T-helper 2 cell treated with Interferon-gamma antibody and Interleukin-4, amounts not matched to agents 5 μg/mL and 100 μg/mL, for 36 hours (primary cell): ENCODE measurements at regions not wholly inside any gene's neighbourhood (a gene's known extent, or its start where the extent isn't known, plus 50 kb on each side); places are given as distances from the start of the nearest gene placed in this dataset.

Experiments used
- DNase-seq: peaks from one replicate; pipeline ENCODE4 v3.0.0; 2021; ENCODE audit warnings: low spot score
- H3K27ac Mint-ChIP-seq: one replicate; pipeline ENCODE4 v1.8.0; 2021; ENCODE audit warnings: mild to moderate bottlenecking, mixed read lengths
- H3K27me3 Mint-ChIP-seq: one replicate; pipeline ENCODE4 v1.8.0; 2021; ENCODE audit warnings: low read depth, mixed read lengths
- H3K36me3 Mint-ChIP-seq: one replicate; pipeline ENCODE4 v1.8.0; 2021; ENCODE audit warnings: low read depth, mixed read lengths
- H3K4me1 Mint-ChIP-seq: one replicate; pipeline ENCODE4 v1.8.0; 2021; ENCODE audit warnings: low read depth, mixed read lengths
- H3K4me3 Mint-ChIP-seq: one replicate; pipeline ENCODE4 v1.8.0; 2022; ENCODE audit warnings: mild to moderate bottlenecking, moderate library complexity, mixed read lengths
- H3K9me3 Mint-ChIP-seq: one replicate; pipeline ENCODE4 v1.8.0; 2021; ENCODE audit warnings: mixed read lengths

DNA sequence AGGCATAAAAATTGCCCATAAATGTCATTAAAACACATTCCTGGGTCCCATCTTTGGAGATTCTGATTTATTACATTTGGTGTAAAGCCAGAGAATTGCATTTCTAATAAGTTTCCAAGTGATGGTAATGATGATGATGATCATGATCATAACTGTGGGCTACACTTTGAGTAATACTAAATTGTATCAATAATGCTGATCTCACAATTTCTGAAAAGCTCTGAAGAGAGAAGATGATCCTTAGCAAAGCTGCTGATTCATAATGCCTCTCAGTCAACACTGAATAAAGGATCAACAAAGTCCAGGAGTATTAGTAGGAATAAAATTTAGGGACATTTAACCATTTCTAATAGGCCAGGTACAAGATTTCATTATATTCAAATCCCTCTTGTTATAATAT, 434.5 kb downstream of the CAAP1 start:
- no peaks in the 10 kb centered on the region for H3K36me3 Mint-ChIP-seq
- H3K27ac Mint-ChIP-seq, result no peak overlapping the region
- no peaks in the 10 kb centered on the region for H3K27me3 Mint-ChIP-seq
- peaks cover 10% of the 10 kb centered on the region for H3K9me3 Mint-ChIP-seq
- DNase-seq, result no peak
- no peak overlapping the region for H3K4me3 Mint-ChIP-seq
- no peaks in the 10 kb centered on the region for H3K4me1 Mint-ChIP-seq

DNA sequence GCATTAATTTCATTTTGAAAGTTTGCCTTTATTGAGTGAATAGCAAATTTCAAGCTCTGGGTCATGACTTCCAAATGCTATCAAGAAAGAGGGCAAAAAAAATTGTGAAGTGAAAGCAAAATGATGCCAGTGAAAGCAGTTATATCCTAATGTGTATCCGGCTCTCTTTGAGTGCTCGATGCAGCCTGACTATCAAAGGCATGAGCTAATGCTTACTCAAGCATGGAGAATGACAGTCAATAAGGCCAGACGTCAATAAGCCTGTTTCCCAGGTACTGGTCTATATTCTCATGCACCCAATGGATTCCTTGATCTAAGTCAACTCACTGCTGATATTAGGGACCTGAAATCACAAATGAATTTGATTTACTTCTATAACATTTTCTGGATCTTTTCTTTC, 435.5 kb downstream of the CAAP1 start:
- Mint-ChIP-seq H3K9me3 (peaks cover 8% of the 10 kb centered on the region), H3K27me3 (no peaks in the 10 kb centered on the region), H3K4me3 (no peak overlapping the region), H3K4me1 (no peaks in the 10 kb centered on the region), H3K27ac (no peak overlapping the region), H3K36me3 (no peaks in the 10 kb centered on the region)
- no peak for DNase-seq

DNA sequence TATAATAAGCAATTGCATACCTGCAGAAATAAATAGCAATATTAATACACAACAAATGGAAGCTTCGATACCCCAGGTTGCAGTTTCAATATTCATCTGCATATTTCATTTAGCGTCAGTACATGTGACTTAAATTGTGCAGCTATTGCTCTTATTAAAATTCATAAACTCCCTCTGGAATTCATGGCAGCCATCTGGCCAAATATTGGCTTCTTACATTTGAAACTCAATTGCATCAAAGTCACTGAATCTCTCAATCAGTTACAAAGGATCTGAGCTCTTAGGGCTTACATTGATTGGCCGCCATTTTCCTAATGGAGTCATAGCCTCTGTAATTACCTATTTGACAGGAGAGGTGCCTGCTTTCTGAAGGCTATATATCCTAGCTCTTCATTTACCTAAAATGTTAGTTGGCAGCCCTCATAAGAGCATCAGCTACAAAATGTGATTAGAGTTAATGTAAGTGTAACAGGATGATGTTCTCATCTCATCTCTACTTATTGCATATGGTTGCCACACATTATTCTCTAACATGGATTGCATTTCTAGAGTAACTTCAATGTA, 453.5 kb downstream of the CAAP1 start:
- H3K27me3 Mint-ChIP-seq, result no peaks in the 10 kb centered on the region
- H3K4me3 Mint-ChIP-seq, result no peak overlapping the region
- no peak overlapping the region for H3K27ac Mint-ChIP-seq
- no peaks in the 10 kb centered on the region for H3K36me3 Mint-ChIP-seq
- H3K9me3 Mint-ChIP-seq, result peaks cover 8% of the 10 kb centered on the region
- H3K4me1 Mint-ChIP-seq, result no peaks in the 10 kb centered on the region
- no peak for DNase-seq

DNA sequence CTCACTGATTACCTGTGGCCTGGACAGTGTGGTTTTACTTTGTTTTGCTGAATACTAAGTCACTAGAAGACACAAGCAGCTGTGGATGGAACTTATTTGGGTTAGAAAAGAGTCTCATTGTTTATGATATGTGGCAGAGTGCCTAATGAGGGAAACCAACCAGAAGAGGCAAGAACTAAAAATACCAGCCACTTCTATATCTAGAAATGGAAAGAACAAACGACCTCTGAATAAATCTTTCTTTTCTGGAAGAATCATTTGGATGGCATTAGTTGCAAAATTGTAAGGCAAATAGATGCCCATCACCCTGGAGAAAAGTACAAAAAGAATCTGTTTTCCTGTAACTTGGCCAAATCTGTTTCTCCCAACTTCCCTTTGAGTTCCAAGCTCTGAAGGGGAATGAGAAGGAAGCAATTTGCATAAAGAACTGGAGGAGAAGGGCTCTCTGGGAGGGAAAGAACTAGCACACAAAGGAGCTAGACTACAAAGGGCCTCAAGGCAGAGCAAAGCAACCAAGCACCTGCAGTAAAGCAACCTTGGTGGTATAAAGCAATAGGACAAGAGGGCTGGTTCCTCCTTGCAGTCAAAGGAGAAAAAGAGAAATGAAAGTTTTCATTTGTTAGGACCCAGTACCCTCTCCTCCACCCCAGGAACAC, 455.4 kb downstream of the CAAP1 start:
- H3K27ac Mint-ChIP-seq, result no peak overlapping the region
- DNase-seq, result no peak
- H3K4me1 Mint-ChIP-seq, result no peaks in the 10 kb centered on the region
- no peaks in the 10 kb centered on the region for H3K27me3 Mint-ChIP-seq
- no peak overlapping the region for H3K4me3 Mint-ChIP-seq
- H3K9me3 Mint-ChIP-seq, result peaks cover 6% of the 10 kb centered on the region
- H3K36me3 Mint-ChIP-seq, result no peaks in the 10 kb centered on the region

DNA sequence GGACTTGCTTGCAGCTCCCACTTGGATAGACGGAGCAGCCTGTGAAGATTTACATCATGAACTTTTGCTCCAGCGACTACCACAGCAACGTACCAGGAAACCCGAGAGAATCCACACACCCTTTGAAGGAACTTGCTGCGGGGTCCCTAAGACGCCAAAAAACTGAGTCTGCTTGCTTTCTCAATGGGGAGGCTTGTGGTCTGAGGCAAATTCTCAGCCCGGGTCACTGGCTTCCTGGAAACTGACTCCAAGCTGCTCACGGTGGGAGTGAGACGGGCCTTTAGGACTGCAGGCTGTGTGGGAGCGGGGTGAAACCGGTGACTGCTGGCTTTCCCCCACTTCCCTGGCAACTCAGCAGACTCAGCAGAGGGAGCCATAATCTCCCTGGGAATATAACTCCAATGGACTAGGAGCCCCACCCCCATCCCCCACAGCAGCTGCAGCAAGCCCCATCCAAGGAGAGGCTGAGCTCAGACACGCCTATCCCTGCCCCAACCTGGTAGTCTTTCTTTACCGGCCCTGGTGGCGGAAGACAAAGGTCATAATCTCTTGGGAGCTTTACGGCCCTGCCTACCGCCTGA, 466.0 kb downstream of the CAAP1 start:
- Mint-ChIP-seq H3K36me3 (no peaks in the 10 kb centered on the region), H3K27ac (no peak overlapping the region), H3K4me3 (no peak overlapping the region), H3K9me3 (peaks cover 43% of the 10 kb centered on the region), H3K27me3 (no peaks in the 10 kb centered on the region), H3K4me1 (no peaks in the 10 kb centered on the region)
- no peak for DNase-seq

DNA sequence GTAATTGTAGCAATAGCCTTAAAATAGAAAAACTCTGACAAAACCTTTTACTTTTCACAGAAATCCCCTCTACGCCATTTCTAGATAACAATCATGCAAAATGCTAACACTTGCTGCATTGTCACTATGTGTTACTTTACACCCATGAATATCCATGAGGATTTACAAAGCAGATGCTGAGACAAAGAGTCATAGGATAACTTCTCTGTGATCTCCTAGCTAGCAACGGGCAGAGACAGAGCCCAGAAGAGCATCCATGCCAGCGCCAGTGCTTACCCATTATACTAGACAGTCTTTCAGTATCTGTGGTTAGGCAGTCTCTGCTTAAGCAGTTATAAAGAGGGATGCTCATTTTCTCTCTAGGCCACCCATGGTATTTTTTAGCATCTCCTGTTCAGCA, 474.1 kb downstream of the CAAP1 start:
- DNase-seq, result no peak
- Mint-ChIP-seq H3K9me3 (peaks cover under 1% of the 10 kb centered on the region), H3K27me3 (no peaks in the 10 kb centered on the region), H3K27ac (no peak overlapping the region), H3K4me3 (no peak overlapping the region), H3K36me3 (no peaks in the 10 kb centered on the region), H3K4me1 (no peaks in the 10 kb centered on the region)

DNA sequence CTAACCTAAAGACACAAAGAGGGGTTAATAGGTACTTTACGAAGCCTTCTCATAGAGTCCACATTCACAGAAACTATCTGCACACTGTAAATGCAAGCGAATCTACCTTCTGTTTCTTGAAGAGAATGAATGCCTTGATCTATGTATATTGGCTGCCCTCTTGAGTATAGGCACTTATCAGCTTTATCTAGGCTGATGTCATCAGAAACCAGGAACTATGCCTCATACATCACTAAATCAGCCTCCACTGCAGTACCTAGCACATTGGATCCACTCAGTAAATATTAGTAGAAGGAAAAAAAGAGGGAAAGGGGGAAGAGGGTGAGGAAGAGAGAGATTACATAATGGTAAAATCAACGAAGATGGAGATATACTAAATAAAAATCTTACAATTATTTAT, 477.1 kb downstream of the CAAP1 start:
- Mint-ChIP-seq H3K4me1 (no peaks in the 10 kb centered on the region), H3K27ac (no peak overlapping the region), H3K4me3 (no peak overlapping the region), H3K27me3 (no peaks in the 10 kb centered on the region), H3K9me3 (peaks cover 4% of the 10 kb centered on the region), H3K36me3 (no peaks in the 10 kb centered on the region)
- DNase-seq, result no peak

DNA sequence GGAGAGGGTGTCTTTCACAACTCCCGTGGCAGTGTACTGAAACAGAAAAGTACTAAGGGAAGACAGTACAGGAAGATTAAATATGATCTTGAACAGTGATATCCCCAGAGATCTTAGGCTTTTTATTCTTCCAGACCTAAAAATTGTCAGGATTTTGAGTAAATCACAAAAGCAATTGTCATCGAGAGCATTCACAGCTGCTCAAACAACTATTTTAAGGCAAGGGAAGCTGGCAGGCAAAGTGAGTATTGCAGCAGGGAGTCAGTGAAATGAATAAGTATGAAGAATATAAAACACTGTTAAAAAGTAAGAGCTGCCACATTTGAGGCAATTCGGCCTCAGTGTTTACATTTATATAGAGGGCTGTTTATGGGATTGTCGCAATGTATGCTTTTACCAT, 479.0 kb downstream of the CAAP1 start:
- Mint-ChIP-seq H3K4me3 (no peak overlapping the region), H3K36me3 (no peaks in the 10 kb centered on the region), H3K27me3 (no peaks in the 10 kb centered on the region), H3K27ac (no peak overlapping the region), H3K9me3 (peaks cover 13% of the 10 kb centered on the region), H3K4me1 (no peaks in the 10 kb centered on the region)
- DNase-seq, result no peak

DNA sequence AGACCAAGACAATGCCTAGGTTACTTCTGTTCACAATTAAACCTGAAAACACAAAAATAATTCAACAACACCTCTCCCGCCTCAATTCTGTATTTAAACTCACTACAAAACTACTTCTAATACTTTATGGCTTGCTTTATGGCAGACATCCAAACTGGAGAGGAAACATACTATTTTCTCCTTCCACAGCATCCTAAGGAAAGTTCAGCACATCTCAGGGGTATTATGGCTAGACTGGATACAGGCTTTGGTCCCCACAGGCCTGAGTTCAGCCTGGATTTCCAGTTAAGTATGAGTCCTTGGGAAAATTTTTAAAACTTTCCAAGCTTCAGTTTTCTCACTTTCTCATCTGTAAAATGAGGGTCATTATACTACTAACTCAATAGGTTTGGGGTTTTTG, 480.2 kb downstream of the CAAP1 start:
- Mint-ChIP-seq H3K4me3 (no peak overlapping the region), H3K36me3 (no peaks in the 10 kb centered on the region), H3K27ac (no peak overlapping the region), H3K4me1 (no peaks in the 10 kb centered on the region), H3K27me3 (no peaks in the 10 kb centered on the region), H3K9me3 (peaks cover 17% of the 10 kb centered on the region)
- no peak for DNase-seq

DNA sequence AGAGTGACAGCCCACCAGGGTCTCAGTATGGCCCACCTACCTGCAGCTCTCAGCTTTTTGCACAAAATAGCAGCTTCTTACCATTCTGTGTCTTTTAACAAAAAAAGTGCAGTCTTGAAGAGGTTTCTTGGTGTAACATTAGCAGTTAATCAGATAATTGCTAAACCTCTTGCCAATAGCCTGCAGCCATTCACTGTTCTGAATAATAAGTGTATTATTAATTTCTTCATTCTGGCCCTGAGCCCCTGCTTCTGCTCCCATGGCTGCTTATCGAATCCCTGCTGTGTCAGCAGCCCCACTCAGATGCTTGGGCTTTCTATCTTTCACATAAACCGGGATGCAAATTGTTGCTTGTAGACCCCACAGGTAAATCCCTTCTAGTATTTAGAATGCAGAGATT, 485.9 kb downstream of the CAAP1 start:
- Mint-ChIP-seq H3K36me3 (no peaks in the 10 kb centered on the region), H3K27ac (no peak overlapping the region), H3K9me3 (peaks cover 34% of the 10 kb centered on the region), H3K4me3 (no peak overlapping the region), H3K27me3 (no peaks in the 10 kb centered on the region), H3K4me1 (no peaks in the 10 kb centered on the region)
- no peak for DNase-seq

DNA sequence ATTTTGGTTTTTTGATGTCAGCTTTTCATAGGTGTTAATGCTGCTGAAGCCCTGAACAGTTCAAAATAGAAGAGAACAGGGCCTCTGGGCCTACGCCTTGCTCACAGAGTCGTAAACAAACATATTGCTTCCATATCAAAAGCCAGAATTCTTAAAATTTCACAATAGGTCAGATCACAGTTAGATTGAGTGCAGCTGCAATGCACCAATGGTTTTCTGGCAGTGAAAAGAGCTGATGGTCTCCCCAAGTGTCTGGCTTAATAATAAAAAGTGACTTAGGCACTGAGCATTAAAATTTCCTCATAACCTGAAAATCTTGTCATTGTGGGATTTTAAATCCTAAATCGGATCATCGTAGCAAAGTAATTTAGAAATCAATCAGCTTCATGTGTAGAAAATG, 493.0 kb downstream of the CAAP1 start:
- H3K4me3 Mint-ChIP-seq, result no peak overlapping the region
- no peak for DNase-seq
- no peaks in the 10 kb centered on the region for H3K27me3 Mint-ChIP-seq
- no peak overlapping the region for H3K27ac Mint-ChIP-seq
- no peaks in the 10 kb centered on the region for H3K36me3 Mint-ChIP-seq
- no peaks in the 10 kb centered on the region for H3K4me1 Mint-ChIP-seq
- peaks cover 15% of the 10 kb centered on the region for H3K9me3 Mint-ChIP-seq

DNA sequence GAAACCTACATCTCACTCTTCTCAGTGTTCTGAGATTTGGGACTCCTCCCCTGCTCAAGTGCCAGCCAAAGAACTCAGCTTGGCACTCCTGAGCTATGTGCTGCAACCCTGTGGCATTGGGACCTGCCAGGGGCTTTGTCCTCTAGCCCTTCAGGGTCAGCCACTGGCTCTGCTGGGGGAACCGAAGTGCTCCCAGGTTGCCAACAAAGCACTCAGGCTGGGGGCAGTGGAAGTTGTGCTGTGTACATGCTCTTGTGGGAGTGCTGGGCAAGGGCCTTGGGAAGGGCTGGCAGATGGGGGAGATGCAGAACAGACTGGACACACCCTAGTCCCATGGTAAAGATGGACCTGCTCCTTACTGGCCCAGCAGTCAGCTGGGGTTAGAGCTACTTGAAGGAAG, 498.6 kb downstream of the CAAP1 start:
- no peak overlapping the region for H3K27ac Mint-ChIP-seq
- no peaks in the 10 kb centered on the region for H3K4me1 Mint-ChIP-seq
- peaks cover 36% of the 10 kb centered on the region for H3K9me3 Mint-ChIP-seq
- no peaks in the 10 kb centered on the region for H3K36me3 Mint-ChIP-seq
- H3K27me3 Mint-ChIP-seq, result no peaks in the 10 kb centered on the region
- no peak for DNase-seq
- H3K4me3 Mint-ChIP-seq, result no peak overlapping the region

DNA sequence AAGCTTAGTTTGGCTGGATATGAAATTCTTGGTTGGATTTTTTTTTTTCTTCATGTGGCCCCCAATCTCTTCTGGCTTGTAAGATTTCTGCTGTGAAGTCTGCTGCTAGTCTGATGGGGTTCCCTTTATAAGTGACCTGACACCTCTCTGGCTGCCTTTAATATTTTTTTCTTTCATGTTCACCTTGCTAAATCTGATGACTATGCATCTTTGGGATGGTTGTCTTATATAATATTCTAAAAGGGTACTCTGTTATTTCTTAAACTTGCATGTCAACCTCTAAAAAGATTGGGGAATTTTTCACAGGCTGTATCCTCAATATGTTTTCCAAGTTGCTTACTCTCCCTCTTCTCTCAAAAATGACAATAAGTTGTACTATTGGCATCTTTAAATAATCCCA, 500.0 kb downstream of the CAAP1 start:
- Mint-ChIP-seq H3K27ac (no peak overlapping the region), H3K4me1 (no peaks in the 10 kb centered on the region), H3K36me3 (no peaks in the 10 kb centered on the region), H3K27me3 (no peaks in the 10 kb centered on the region), H3K9me3 (peaks cover 37% of the 10 kb centered on the region), H3K4me3 (no peak overlapping the region)
- DNase-seq, result no peak

DNA sequence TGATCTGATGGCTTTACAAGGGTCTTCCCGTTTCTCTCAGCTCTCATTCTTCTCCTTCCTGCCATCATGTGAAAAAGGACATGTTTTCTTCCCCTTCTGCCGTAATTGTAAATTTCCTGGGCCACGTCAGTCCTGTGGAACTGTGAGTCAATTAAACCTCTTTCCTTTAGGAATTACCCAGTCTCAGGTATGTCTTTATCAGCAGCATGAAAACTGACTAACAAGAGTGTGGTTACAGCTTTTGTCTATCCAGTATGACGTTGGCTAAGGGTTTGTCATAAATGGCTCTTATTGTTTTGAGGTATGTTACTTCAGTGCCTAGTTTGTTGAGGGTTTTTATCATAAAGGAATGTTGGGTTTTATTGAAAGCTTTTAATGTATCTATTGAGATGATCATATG, 501.6 kb downstream of the CAAP1 start:
- Mint-ChIP-seq H3K27ac (no peak overlapping the region), H3K4me3 (no peak overlapping the region), H3K36me3 (no peaks in the 10 kb centered on the region), H3K9me3 (peaks cover 44% of the 10 kb centered on the region), H3K4me1 (no peaks in the 10 kb centered on the region), H3K27me3 (no peaks in the 10 kb centered on the region)
- DNase-seq, result no peak

DNA sequence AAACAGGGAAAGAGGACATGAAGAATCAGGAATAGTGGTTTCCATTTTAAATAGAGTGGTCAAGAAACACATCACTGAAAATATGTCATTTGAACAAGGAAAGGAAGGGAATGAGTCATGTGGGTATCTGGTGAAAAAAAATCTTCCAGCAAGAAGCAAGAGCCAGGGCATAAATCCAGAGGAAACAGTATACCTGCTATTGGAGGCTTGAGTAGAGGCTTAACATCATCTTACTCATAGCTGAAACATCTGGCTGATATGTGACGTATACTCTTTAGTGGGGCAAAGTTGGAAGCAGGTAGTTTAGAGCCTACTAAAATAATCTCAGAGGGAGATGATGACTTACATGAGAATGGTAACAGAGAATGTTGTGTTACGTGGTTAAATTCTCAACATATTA, 517.2 kb downstream of the CAAP1 start:
- H3K9me3 Mint-ChIP-seq, result peaks cover 22% of the 10 kb centered on the region
- H3K4me3 Mint-ChIP-seq, result no peak overlapping the region
- H3K4me1 Mint-ChIP-seq, result no peaks in the 10 kb centered on the region
- DNase-seq, result no peak
- H3K27me3 Mint-ChIP-seq, result no peaks in the 10 kb centered on the region
- no peaks in the 10 kb centered on the region for H3K36me3 Mint-ChIP-seq
- no peak overlapping the region for H3K27ac Mint-ChIP-seq
